Trophoblast cell (in vitro differentiated cells and primary cell): ENCODE measurements at regions not wholly inside any gene's neighbourhood (a gene's known extent, or its start where the extent isn't known, plus 50 kb on each side); places are given as distances from the start of the nearest gene placed in this dataset.

Experiments
- DNase-seq, 2 donors: peaks; one replicate each; pipeline ENCODE4 v3.0.0-alpha.2; 2016
- H2AFZ ChIP-seq: 2 replicates; pipeline ENCODE4 v1.6.1; 2013; ENCODE audit warnings: low read length, moderate library complexity, mild to moderate bottlenecking; ENCODE audit not compliant: insufficient read depth, poor library complexity
- H2AK5ac ChIP-seq: 2 replicates; pipeline ENCODE4 v1.6.1; 2013; ENCODE audit warnings: mild to moderate bottlenecking, low read length
- H2BK120ac ChIP-seq: 2 replicates; pipeline ENCODE4 v1.6.1; 2013; ENCODE audit warnings: low read length, mild to moderate bottlenecking, moderate library complexity; ENCODE audit not compliant: insufficient read depth, poor library complexity
- H2BK12ac ChIP-seq: 2 replicates; pipeline ENCODE4 v1.6.1; 2013; ENCODE audit warnings: mild to moderate bottlenecking, low read length, moderate library complexity
- H2BK5ac ChIP-seq: 2 replicates; pipeline ENCODE4 v1.6.1; 2013; ENCODE audit warnings: low read length, low read depth, moderate library complexity, mild to moderate bottlenecking; ENCODE audit not compliant: poor library complexity
- H3K14ac ChIP-seq: 2 replicates; pipeline ENCODE4 v1.6.1; 2013; ENCODE audit warnings: mild to moderate bottlenecking, low read length
- H3K18ac ChIP-seq: 2 replicates; pipeline ENCODE4 v1.6.1; 2013; ENCODE audit warnings: mild to moderate bottlenecking, low read length
- H3K23ac ChIP-seq: 2 replicates; pipeline ENCODE4 v1.6.1; 2013; ENCODE audit warnings: low read length
- H3K27ac ChIP-seq: 2 replicates; pipeline ENCODE4 v1.5.1; 2013; ENCODE audit warnings: low read depth, mild to moderate bottlenecking, inconsistent platforms, low read length, moderate library complexity
- H3K27me3 ChIP-seq: 2 replicates; pipeline ENCODE4 v1.6.1; 2013; ENCODE audit warnings: inconsistent platforms, mild to moderate bottlenecking, low read length, moderate library complexity; ENCODE audit not compliant: insufficient read depth
- H3K36me3 ChIP-seq, 2 experiments: 1 replicate in 1 of 2; 2 replicates in 1 of 2; pipeline ENCODE4 v1.6.1; 2013; ENCODE audit warnings: low read length in 2 of 2, mild to moderate bottlenecking in 2 of 2, moderate library complexity in 1 of 2; ENCODE audit not compliant: insufficient read depth in 2 of 2, control insufficient read depth in 1 of 2
- H3K4ac ChIP-seq: 2 replicates; pipeline ENCODE4 v1.6.1; 2013; ENCODE audit warnings: low read depth, mild to moderate bottlenecking, low read length, moderate library complexity
- H3K4me1 ChIP-seq, 2 experiments: 1 replicate in 1 of 2; 2 replicates in 1 of 2; pipeline ENCODE4 v1.6.1; 2013; ENCODE audit warnings: low read length in 2 of 2, mild to moderate bottlenecking in 2 of 2, moderate library complexity in 1 of 2; ENCODE audit not compliant: insufficient read depth in 2 of 2, control insufficient read depth in 1 of 2
- H3K4me2 ChIP-seq: 2 replicates; pipeline ENCODE4 v1.6.1; 2013; ENCODE audit warnings: inconsistent platforms, mild to moderate bottlenecking, low read length, moderate library complexity
- H3K4me3 ChIP-seq: 2 replicates; pipeline ENCODE4 v1.5.1; 2013; ENCODE audit warnings: mild to moderate bottlenecking, low read depth, low read length, inconsistent platforms
- H3K79me1 ChIP-seq: one replicate; pipeline ENCODE4 v1.6.1; 2013; ENCODE audit warnings: low read length
- H3K79me2 ChIP-seq: 2 replicates; pipeline ENCODE4 v1.6.1; 2013; ENCODE audit warnings: low read length, mild to moderate bottlenecking; ENCODE audit not compliant: control insufficient read depth, insufficient read depth, poor library complexity
- H3K9ac ChIP-seq: 2 replicates; pipeline ENCODE4 v1.6.1; 2013; ENCODE audit warnings: mild to moderate bottlenecking, low read length
- H3K9me3 ChIP-seq: 2 replicates; pipeline ENCODE4 v1.6.1; 2013; ENCODE audit warnings: low read depth, mild to moderate bottlenecking, control low read depth, inconsistent platforms, low read length; ENCODE audit not compliant: insufficient read depth
- H4K12ac ChIP-seq: 2 replicates; pipeline ENCODE4 v1.6.1; 2013; ENCODE audit warnings: low read depth, mild to moderate bottlenecking, low read length, moderate library complexity
- H4K8ac ChIP-seq: 2 replicates; pipeline ENCODE4 v1.6.1; 2013; ENCODE audit warnings: low read depth, mild to moderate bottlenecking, low read length, moderate library complexity
- H4K91ac ChIP-seq: one replicate; pipeline ENCODE4 v1.6.1; 2013; ENCODE audit warnings: low read depth, mild to moderate bottlenecking, low read length, moderate library complexity
- WGBS: extraction: QIAGEN DNeasy Blood & Tissue Kit; methylation state at CpG from one replicate; pipeline ENCODE4 v1.1.7; 2013; ENCODE audit warnings: missing lambda C conversion rate; ENCODE audit not compliant: insufficient read length, insufficient coverage; ENCODE audit errors: extremely low coverage; 5-methylcytosine and 5-hydroxymethylcytosine counted together

DNA sequence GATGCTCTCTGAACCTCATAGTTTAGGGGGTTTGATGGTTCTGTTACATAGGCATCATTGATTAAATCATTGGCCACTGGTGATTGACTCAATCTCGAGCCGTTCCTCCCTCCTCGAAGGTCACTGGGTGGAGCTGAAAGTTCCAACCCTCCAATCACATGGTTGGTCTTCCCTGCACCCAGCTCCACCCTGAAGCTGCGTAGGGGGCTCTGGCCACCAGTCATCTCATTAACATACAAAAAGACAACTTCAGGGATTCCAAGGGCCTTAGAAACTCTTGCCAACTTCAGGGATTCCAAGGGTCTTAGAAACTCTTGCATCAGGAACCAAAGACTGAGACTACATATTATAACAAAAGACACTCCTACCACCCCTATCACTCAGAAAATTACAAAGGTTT lies 306.5 kb upstream of the TNRC6C start:
- no peaks in the 10 kb centered on the region for H3K4me1 ChIP-seq
- H3K14ac ChIP-seq = no peak overlapping the region
- peaks cover 7% of the 10 kb centered on the region for H3K9me3 ChIP-seq
- H4K12ac ChIP-seq = no peak overlapping the region
- H2AK5ac ChIP-seq = no peak overlapping the region
- WGBS = no CpG with 5 or more reads among the region's 4 CpGs
- no peak overlapping the region for H3K4me2 ChIP-seq
- no peaks in the 10 kb centered on the region for H3K79me1 ChIP-seq
- H3K23ac ChIP-seq = no peak overlapping the region
- no peak overlapping the region for H4K8ac ChIP-seq
- H3K79me2 ChIP-seq = no peaks in the 10 kb centered on the region
- no peak overlapping the region for H2BK5ac ChIP-seq
- no peak for DNase-seq
- no peak overlapping the region for H4K91ac ChIP-seq
- no peak overlapping the region for H3K9ac ChIP-seq
- H2BK12ac ChIP-seq = no peak overlapping the region
- H3K4me3 ChIP-seq = no peak overlapping the region
- H3K27me3 ChIP-seq = no peaks in the 10 kb centered on the region
- no peaks in the 10 kb centered on the region for H3K36me3 ChIP-seq
- no peak overlapping the region for H3K4ac ChIP-seq
- no peak overlapping the region for H3K27ac ChIP-seq
- H3K18ac ChIP-seq = no peak overlapping the region
- H2AFZ ChIP-seq = no peak overlapping the region
- H2BK120ac ChIP-seq = no peak overlapping the region

DNA sequence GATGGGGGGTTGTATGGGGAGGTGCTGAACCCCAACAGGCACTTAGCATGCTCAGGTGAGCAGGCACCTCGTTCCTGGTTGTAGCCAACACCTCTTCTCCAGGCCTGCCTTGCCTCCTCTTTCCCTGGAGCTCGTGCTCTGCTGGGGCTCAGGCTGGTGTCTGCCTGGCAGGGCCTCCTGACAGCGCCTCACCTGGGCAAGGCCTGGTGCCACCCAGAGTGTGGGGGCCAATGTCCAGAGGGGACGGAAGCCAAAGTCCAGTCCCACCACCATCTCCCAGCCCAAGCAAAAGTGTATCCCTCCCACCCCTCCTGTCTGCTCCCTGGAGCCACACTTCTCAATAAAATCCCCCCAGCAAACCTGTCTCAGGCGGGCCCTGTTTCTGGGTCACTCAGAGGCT lies 304.2 kb upstream of the TNRC6C start:
- Histone ChIP-seq H2AFZ (no peak overlapping the region), H3K18ac (no peak overlapping the region), H2BK120ac (no peak overlapping the region), H3K9me3 (peaks cover 3% of the 10 kb centered on the region), H4K12ac (no peak overlapping the region), H3K4me2 (no peak overlapping the region), H2AK5ac (no peak overlapping the region), H3K36me3 (no peaks in the 10 kb centered on the region), H4K8ac (no peak overlapping the region), H3K4ac (no peak overlapping the region), H3K14ac (no peak overlapping the region), H4K91ac (no peak overlapping the region), H2BK12ac (no peak overlapping the region), H3K9ac (no peak overlapping the region), H3K79me1 (no peaks in the 10 kb centered on the region), H3K27me3 (no peaks in the 10 kb centered on the region), H3K23ac (no peak overlapping the region), H3K27ac (no peak overlapping the region), H3K4me1 (no peaks in the 10 kb centered on the region), H3K79me2 (no peaks in the 10 kb centered on the region), H2BK5ac (no peak overlapping the region), H3K4me3 (no peak overlapping the region)
- no CpG with 5 or more reads among the region's 5 CpGs for WGBS
- no peak for DNase-seq

DNA sequence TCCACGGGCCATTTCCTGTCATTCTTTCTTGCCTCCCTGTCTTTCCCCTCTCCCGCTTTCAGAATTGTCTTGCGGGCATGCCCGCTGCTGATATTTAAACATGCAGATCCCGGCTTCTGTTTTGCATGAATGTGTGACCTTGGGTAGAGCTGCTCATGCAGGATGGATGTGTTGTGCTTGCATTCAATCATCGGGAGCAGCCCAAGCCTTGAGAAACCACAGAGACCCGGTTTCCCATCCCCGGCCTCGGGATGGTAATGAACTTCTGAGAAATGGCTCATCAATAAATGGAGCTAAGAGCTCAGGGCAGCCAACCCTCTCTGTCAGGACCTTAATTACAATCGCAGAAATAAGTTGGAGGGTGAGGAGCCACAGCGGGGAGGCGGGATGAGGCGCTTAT lies 303.7 kb upstream of the TNRC6C start:
- no peak overlapping the region for H3K18ac ChIP-seq
- H3K9ac ChIP-seq = no peak overlapping the region
- no peak overlapping the region for H3K14ac ChIP-seq

DNA sequence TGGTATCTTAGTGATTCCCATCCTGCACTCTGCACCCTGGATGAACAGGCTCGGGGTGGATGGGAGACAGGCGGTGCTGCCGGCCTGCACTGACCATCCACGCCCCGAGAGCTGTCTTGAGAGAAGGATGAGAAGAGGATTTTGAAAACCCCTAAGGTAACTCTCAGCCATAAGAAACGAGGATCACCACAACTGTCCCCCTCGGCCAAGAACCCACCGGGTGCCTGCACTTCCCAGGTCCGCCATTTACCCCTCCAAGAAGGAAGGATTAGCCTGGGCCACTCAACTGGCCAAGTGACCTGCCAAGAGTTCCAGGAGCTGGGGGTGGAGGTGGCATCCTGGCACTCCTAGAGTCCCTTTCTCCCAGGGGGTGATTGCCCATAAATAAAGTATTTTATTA lies 302.4 kb upstream of the TNRC6C start:
- no CpG with 5 or more reads among the region's 9 CpGs for WGBS
- no peak overlapping the region for H2AK5ac ChIP-seq
- H3K27ac ChIP-seq = no peak overlapping the region
- no peaks in the 10 kb centered on the region for H3K4me1 ChIP-seq
- no peaks in the 10 kb centered on the region for H3K27me3 ChIP-seq
- no peak overlapping the region for H4K12ac ChIP-seq
- DNase-seq = no peak
- H4K8ac ChIP-seq = no peak overlapping the region
- no peak overlapping the region for H3K4me3 ChIP-seq
- H2BK5ac ChIP-seq = no peak overlapping the region
- H2BK120ac ChIP-seq = no peak overlapping the region
- no peak overlapping the region for H2BK12ac ChIP-seq
- no peaks in the 10 kb centered on the region for H3K79me1 ChIP-seq
- no peak overlapping the region for H3K14ac ChIP-seq
- no peaks in the 10 kb centered on the region for H3K79me2 ChIP-seq
- no peak overlapping the region for H3K18ac ChIP-seq
- peaks cover 3% of the 10 kb centered on the region for H3K9me3 ChIP-seq
- H4K91ac ChIP-seq = no peak overlapping the region
- H3K36me3 ChIP-seq = no peaks in the 10 kb centered on the region
- no peak overlapping the region for H3K9ac ChIP-seq
- no peak overlapping the region for H3K23ac ChIP-seq
- H2AFZ ChIP-seq = no peak overlapping the region
- no peak overlapping the region for H3K4ac ChIP-seq
- H3K4me2 ChIP-seq = no peak overlapping the region

More for the DNA sequence above, 303.7 kb upstream of the TNRC6C start:
- H3K36me3 ChIP-seq = no peaks in the 10 kb centered on the region
- H3K4ac ChIP-seq = no peak overlapping the region
- H3K79me1 ChIP-seq = no peaks in the 10 kb centered on the region
- H3K4me1 ChIP-seq = no peaks in the 10 kb centered on the region
- H2BK5ac ChIP-seq = no peak overlapping the region
- H3K27ac ChIP-seq = no peak overlapping the region
- no peak overlapping the region for H3K23ac ChIP-seq
- H2AFZ ChIP-seq = no peak overlapping the region
- no peak overlapping the region for H2BK12ac ChIP-seq
- DNase-seq = no peak
- H2AK5ac ChIP-seq = no peak overlapping the region
- no peak overlapping the region for H3K4me2 ChIP-seq
- H3K9me3 ChIP-seq = peaks cover 3% of the 10 kb centered on the region
- H4K12ac ChIP-seq = no peak overlapping the region
- no peaks in the 10 kb centered on the region for H3K79me2 ChIP-seq
- no CpG with 5 or more reads among the region's 13 CpGs for WGBS
- no peak overlapping the region for H3K4me3 ChIP-seq
- H4K8ac ChIP-seq = no peak overlapping the region
- no peak overlapping the region for H2BK120ac ChIP-seq
- no peaks in the 10 kb centered on the region for H3K27me3 ChIP-seq
- no peak overlapping the region for H4K91ac ChIP-seq
